Type B pancreatic cell (in vitro differentiated cells): ENCODE measurements at regions not wholly inside any gene's neighbourhood (a gene's known extent, or its start where the extent isn't known, plus 50 kb on each side); places are given as distances from the start of the nearest gene placed in this dataset.

Source experiments
- DNase-seq: peaks from one replicate; pipeline ENCODE4 v3.0.0; 2021; ENCODE audit warnings: mixed read lengths; ENCODE audit not compliant: unreplicated experiment; ENCODE audit errors: extremely low spot score
- H3K27ac Mint-ChIP-seq: 2 replicates; pipeline ENCODE4 v1.8.0; 2021; ENCODE audit warnings: mild to moderate bottlenecking, mixed read lengths
- H3K27me3 Mint-ChIP-seq: 2 replicates; pipeline ENCODE4 v1.8.0; 2021; ENCODE audit warnings: mixed read lengths
- H3K36me3 Mint-ChIP-seq: 2 replicates; pipeline ENCODE4 v1.8.0; 2021; ENCODE audit warnings: mixed read lengths
- H3K4me1 Mint-ChIP-seq: one replicate; pipeline ENCODE4 v1.8.0; 2021; ENCODE audit warnings: mixed read lengths; ENCODE audit not compliant: unreplicated experiment
- H3K4me3 Mint-ChIP-seq: 2 replicates; pipeline ENCODE4 v1.8.0; 2021; ENCODE audit warnings: mild to moderate bottlenecking, mixed read lengths
- H3K9me3 Mint-ChIP-seq: 2 replicates; pipeline ENCODE4 v1.8.0; 2021; ENCODE audit warnings: mixed read lengths
- TF ChIP-seq, protein P1 (sequence below): fragments of 200-600 bp; sonication (generic); conservative IDR thresholded peaks from 2 replicates; pipeline ENCODE4 v1.5.0; 2021; ENCODE audit warnings: antibody characterized with exemption, mild to moderate bottlenecking

DNA sequence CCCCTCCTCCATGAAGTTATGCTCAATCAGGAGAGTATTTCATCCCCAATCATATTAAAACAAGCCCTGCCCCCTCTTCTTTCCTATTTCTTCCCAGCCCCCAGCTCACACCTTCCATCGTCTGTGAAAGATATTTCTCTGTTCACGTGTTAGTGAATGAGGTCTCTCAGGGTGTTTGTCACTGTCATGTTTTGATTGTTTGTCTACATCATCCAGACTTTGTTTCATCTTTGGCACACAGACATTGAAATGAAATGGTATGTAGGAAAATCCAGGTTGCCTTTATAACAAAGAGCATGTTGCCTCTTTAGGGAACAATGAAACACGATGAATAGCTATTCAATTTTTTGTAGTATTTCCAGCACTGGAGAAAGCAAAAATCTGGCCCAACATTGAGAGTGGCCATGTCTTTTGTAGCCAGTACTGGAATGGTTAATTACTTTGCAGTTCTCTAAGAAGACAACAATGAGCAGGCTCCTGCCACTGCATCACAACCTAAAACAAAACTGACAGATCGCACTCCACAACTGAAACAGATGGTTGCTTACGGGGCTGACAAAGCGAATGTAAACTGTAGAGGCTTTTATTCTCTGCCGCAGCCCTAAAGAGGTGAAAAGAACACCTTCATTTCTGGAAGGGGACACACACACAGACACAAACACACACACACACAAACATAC lies 543.6 kb upstream of the CITED2 start:
- no peak for DNase-seq
- no peak overlapping the region for H3K4me3 Mint-ChIP-seq
- H3K4me1 Mint-ChIP-seq: peaks cover 27% of the 10 kb centered on the region
- H3K9me3 Mint-ChIP-seq: peaks cover 15% of the 10 kb centered on the region
- TF ChIP-seq, protein P1, sequence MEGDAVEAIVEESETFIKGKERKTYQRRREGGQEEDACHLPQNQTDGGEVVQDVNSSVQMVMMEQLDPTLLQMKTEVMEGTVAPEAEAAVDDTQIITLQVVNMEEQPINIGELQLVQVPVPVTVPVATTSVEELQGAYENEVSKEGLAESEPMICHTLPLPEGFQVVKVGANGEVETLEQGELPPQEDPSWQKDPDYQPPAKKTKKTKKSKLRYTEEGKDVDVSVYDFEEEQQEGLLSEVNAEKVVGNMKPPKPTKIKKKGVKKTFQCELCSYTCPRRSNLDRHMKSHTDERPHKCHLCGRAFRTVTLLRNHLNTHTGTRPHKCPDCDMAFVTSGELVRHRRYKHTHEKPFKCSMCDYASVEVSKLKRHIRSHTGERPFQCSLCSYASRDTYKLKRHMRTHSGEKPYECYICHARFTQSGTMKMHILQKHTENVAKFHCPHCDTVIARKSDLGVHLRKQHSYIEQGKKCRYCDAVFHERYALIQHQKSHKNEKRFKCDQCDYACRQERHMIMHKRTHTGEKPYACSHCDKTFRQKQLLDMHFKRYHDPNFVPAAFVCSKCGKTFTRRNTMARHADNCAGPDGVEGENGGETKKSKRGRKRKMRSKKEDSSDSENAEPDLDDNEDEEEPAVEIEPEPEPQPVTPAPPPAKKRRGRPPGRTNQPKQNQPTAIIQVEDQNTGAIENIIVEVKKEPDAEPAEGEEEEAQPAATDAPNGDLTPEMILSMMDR: no peak
- no peaks in the 10 kb centered on the region for H3K36me3 Mint-ChIP-seq
- peaks cover 2% of the 10 kb centered on the region for H3K27me3 Mint-ChIP-seq
- no peak overlapping the region for H3K27ac Mint-ChIP-seq

DNA sequence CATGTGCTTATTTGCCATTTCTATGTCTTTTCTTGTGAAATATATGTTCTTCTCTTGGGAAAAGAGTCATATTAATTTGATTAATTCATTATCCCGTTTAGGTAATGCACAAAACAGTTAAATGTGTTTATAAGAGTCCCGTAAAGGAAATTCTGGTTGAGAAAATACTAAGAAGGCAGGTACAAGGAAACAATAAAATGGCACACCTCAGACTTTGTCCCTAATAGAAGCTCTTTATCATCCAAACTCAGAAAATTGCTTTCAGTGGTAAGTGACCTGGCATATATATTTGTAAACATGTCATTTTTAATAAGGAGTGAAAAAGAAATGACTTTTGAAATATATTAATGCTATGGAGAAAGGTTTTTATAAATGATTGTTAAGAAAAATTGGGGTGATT lies 540.5 kb upstream of the CITED2 start:
- Mint-ChIP-seq H3K4me3 (no peak overlapping the region), H3K4me1 (peaks cover 18% of the 10 kb centered on the region), H3K36me3 (no peaks in the 10 kb centered on the region), H3K9me3 (peaks cover 7% of the 10 kb centered on the region), H3K27ac (no peak overlapping the region), H3K27me3 (no peaks in the 10 kb centered on the region)
- TF ChIP-seq, protein P1: no peak
- DNase-seq: no peak

DNA sequence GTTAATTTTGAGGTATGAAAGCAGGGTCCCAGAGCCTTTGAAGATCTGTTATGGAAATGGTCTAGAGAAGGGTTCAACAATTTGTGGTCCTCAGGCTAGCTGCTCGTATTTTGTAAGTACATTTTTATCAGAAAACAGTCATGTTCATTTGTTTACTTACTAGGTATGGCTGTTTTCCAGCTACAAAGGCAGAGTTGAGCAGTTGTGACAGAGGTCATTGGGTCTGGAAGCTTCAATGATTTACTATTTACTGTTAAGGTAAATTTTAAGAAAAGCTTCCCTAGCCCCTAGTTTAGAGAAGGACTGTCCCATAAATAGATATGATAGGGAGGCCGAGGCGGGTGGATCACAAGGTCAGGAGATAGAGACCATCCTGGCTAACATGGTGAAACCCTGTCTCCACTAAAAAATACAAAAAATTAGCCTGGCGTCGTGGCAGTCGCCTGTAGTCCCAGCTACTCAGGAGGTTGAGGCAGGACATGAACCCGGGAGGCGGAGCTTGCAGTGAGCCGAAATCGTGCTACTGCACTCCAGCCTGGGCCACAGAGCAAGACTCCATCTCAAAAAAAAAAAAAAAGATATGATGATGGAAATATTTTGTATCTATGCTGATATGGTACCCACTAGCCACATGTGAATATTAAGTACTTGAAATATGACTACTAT lies 538.4 kb upstream of the CITED2 start:
- DNase-seq: no peak
- Mint-ChIP-seq H3K4me1 (peaks cover 5% of the 10 kb centered on the region), H3K27ac (no peak overlapping the region), H3K9me3 (peaks cover 9% of the 10 kb centered on the region), H3K27me3 (no peaks in the 10 kb centered on the region), H3K4me3 (no peak overlapping the region), H3K36me3 (no peaks in the 10 kb centered on the region)
- TF ChIP-seq, protein P1: no peak

DNA sequence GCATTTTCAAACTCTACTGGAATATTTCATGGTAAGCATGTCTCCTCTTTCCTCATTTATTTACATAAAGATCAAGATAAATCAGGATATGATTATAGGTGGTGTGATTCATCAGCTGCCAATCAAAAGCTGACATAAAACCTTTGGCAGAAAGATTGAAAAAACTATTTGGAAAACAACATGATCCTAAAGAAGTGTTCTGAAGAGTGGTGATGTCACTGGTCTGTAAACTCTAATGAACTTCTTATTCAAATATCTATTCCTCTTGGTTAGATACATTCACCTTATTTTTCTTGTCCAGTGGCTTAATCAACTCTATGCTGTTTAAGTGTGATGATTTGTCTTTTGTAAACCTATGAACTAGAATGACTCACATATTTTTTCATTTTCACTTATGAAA lies 535.5 kb upstream of the CITED2 start:
- TF ChIP-seq, protein P1: no peak
- Mint-ChIP-seq H3K27ac (no peak overlapping the region), H3K9me3 (peaks cover 9% of the 10 kb centered on the region), H3K27me3 (no peaks in the 10 kb centered on the region), H3K36me3 (no peaks in the 10 kb centered on the region), H3K4me3 (no peak overlapping the region), H3K4me1 (no peaks in the 10 kb centered on the region)
- no peak for DNase-seq

DNA sequence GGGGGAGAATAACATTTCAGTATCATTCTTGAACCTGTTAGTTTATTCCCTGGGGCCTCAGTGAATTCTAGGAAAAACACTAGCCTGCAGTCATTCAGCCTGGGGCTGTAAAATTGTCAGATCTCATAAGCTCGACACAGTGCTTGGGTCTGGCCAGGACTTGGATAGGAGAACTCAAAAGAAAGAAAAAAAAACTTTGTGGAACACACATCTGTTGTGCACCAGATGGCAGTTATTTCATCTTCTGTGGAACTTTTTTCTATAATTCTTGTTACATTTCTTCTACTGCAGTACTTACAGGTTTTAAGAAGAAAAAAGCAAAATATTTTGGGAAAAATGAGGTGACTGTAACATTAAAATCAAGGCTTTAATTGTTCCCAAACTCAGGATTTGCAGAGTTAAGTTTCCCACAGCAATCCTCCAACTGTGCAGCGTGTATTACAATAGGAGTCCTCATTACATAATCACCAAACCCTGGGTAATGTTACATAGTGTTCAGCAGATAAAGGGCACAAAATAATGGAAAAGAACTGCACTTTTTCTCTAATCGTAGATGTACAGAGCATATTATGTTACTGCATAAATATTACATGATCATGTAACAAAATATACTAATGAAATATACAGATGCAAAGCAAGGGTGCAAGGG lies 531.1 kb upstream of the CITED2 start:
- H3K27ac Mint-ChIP-seq: no peak overlapping the region

More for the DNA sequence above, 531.1 kb upstream of the CITED2 start:
- Mint-ChIP-seq H3K9me3 (peaks cover 18% of the 10 kb centered on the region), H3K4me3 (no peak overlapping the region), H3K27me3 (no peaks in the 10 kb centered on the region), H3K4me1 (peaks cover 17% of the 10 kb centered on the region), H3K36me3 (no peaks in the 10 kb centered on the region)
- no peak for DNase-seq
- TF ChIP-seq, protein P1: peak; percentile 18
